Liver (tissue), 3 donors: ENCODE measurements at regions not wholly inside any gene's neighbourhood (a gene's known extent, or its start where the extent isn't known, plus 50 kb on each side); places are given as distances from the start of the nearest gene placed in this dataset.

Experiments
- FOXA1 ChIP-seq: IDR thresholded peaks from 2 replicates; pipeline ENCODE4 v1.6.1; 2016; ENCODE audit warnings: antibody characterized with exemption
- SP1 ChIP-seq: IDR thresholded peaks from 2 replicates; pipeline ENCODE4 v1.6.1; 2018; ENCODE audit warnings: antibody characterized with exemption, mild to moderate bottlenecking
- TAF1 ChIP-seq: conservative IDR thresholded peaks from 2 replicates; pipeline ENCODE4 v1.6.1; 2016; ENCODE audit warnings: antibody characterized with exemption, mild to moderate bottlenecking
- YY1 ChIP-seq: IDR thresholded peaks from 2 replicates; pipeline ENCODE4 v1.6.1; 2016; ENCODE audit warnings: antibody characterized with exemption, mild to moderate bottlenecking
- TF ChIP-seq, protein P1 (sequence below): fragments of 150-350 bp; IDR thresholded peaks from 2 replicates; pipeline ENCODE4 v1.5.1; 2017; ENCODE audit warnings: improper control_type of control experiment, low read depth, low read length; ENCODE audit not compliant: missing input control
- TF ChIP-seq, protein P2 (sequence below): IDR thresholded peaks from 2 replicates; pipeline ENCODE4 v1.6.1; 2016; ENCODE audit warnings: antibody characterized with exemption
- TF ChIP-seq, protein P3 (sequence below): IDR thresholded peaks from 2 replicates; pipeline ENCODE4 v1.6.1; 2016; ENCODE audit warnings: antibody characterized with exemption, mild to moderate bottlenecking
- TF ChIP-seq, protein P4 (sequence below): IDR thresholded peaks from 2 replicates; pipeline ENCODE4 v1.6.1; 2016; ENCODE audit warnings: antibody characterized with exemption
- donor health status: healthy.
- donor health status: healthy.

DNA sequence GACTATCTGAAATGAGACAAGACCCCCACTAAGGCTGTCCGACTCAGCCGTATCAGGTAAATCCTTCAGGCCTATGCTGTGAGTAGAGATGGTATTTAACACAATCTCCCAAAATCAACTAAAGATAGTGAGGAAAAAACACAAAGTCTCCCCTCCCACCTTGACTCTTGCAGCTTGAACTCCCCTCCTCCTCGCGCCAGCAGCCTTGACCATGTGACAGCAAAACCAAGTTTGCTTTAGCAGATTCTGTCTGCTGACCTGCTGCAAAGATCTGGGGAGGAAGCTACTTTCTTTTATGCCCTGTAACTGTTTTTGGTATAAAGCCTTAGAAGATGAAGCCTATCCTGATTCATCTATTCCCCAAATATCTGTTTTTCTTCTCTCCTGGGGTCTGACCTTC lies 509.5 kb downstream of the CDH26 start:
- TF ChIP-seq YY1 (no peak), TAF1 (no peak), SP1 (no peak), FOXA1 (no peak)
- TF ChIP-seq, protein P1, sequence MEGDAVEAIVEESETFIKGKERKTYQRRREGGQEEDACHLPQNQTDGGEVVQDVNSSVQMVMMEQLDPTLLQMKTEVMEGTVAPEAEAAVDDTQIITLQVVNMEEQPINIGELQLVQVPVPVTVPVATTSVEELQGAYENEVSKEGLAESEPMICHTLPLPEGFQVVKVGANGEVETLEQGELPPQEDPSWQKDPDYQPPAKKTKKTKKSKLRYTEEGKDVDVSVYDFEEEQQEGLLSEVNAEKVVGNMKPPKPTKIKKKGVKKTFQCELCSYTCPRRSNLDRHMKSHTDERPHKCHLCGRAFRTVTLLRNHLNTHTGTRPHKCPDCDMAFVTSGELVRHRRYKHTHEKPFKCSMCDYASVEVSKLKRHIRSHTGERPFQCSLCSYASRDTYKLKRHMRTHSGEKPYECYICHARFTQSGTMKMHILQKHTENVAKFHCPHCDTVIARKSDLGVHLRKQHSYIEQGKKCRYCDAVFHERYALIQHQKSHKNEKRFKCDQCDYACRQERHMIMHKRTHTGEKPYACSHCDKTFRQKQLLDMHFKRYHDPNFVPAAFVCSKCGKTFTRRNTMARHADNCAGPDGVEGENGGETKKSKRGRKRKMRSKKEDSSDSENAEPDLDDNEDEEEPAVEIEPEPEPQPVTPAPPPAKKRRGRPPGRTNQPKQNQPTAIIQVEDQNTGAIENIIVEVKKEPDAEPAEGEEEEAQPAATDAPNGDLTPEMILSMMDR: no peak
- TF ChIP-seq, protein P2, sequence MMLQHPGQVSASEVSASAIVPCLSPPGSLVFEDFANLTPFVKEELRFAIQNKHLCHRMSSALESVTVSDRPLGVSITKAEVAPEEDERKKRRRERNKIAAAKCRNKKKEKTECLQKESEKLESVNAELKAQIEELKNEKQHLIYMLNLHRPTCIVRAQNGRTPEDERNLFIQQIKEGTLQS: no peak
- TF ChIP-seq, protein P3, sequence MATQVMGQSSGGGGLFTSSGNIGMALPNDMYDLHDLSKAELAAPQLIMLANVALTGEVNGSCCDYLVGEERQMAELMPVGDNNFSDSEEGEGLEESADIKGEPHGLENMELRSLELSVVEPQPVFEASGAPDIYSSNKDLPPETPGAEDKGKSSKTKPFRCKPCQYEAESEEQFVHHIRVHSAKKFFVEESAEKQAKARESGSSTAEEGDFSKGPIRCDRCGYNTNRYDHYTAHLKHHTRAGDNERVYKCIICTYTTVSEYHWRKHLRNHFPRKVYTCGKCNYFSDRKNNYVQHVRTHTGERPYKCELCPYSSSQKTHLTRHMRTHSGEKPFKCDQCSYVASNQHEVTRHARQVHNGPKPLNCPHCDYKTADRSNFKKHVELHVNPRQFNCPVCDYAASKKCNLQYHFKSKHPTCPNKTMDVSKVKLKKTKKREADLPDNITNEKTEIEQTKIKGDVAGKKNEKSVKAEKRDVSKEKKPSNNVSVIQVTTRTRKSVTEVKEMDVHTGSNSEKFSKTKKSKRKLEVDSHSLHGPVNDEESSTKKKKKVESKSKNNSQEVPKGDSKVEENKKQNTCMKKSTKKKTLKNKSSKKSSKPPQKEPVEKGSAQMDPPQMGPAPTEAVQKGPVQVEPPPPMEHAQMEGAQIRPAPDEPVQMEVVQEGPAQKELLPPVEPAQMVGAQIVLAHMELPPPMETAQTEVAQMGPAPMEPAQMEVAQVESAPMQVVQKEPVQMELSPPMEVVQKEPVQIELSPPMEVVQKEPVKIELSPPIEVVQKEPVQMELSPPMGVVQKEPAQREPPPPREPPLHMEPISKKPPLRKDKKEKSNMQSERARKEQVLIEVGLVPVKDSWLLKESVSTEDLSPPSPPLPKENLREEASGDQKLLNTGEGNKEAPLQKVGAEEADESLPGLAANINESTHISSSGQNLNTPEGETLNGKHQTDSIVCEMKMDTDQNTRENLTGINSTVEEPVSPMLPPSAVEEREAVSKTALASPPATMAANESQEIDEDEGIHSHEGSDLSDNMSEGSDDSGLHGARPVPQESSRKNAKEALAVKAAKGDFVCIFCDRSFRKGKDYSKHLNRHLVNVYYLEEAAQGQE: no peak
- TF ChIP-seq, protein P4, sequence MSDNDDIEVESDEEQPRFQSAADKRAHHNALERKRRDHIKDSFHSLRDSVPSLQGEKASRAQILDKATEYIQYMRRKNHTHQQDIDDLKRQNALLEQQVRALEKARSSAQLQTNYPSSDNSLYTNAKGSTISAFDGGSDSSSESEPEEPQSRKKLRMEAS: no peak
